SU-DHL-6 (cell line): ENCODE measurements at regions not wholly inside any gene's neighbourhood (a gene's known extent, or its start where the extent isn't known, plus 50 kb on each side); places are given as distances from the start of the nearest gene placed in this dataset.

ENCODE experiments used
- H2AFZ ChIP-seq: fragments of 200-600 bp; sonication (generic); 2 replicates; pipeline ENCODE4 v1.6.1; 2014; ENCODE audit warnings: low read depth, mild to moderate bottlenecking, moderate library complexity, mixed read lengths, antibody characterized with exemption, low read length; ENCODE audit not compliant: severe bottlenecking
- H3F3A ChIP-seq: fragments of 200-600 bp; shearing (Covaris generic); 2 replicates; pipeline ENCODE4 v1.6.0; 2016; ENCODE audit warnings: antibody characterized with exemption, mild to moderate bottlenecking; ENCODE audit not compliant: insufficient read depth
- H3K27ac ChIP-seq: fragments of 200-600 bp; sonication (generic); 2 replicates; pipeline ENCODE4 v1.5.1; 2016; ENCODE audit warnings: low read depth, mild to moderate bottlenecking, low read length, moderate library complexity, mixed read lengths
- H3K27me3 ChIP-seq: fragments of 200-600 bp; sonication (generic), shearing (Covaris generic); 2 replicates; pipeline ENCODE4 v1.6.0; 2014; ENCODE audit warnings: mild to moderate bottlenecking, low read length
- H3K36me3 ChIP-seq: fragments of 200-600 bp; sonication (generic); 2 replicates; pipeline ENCODE4 v1.6.1; 2014; ENCODE audit warnings: mild to moderate bottlenecking, low read length, mixed read lengths
- H3K4me2 ChIP-seq: fragments of 300-600, 200-600 bp; shearing (Covaris generic), sonication (generic); 2 replicates; pipeline ENCODE4 v1.6.0; 2014; ENCODE audit warnings: low read length, low read depth, mild to moderate bottlenecking; ENCODE audit not compliant: poor library complexity, severe bottlenecking
- H3K4me3 ChIP-seq: fragments of 200-600 bp; sonication (generic); 2 replicates; pipeline ENCODE4 v1.5.1; 2014; ENCODE audit warnings: antibody characterized with exemption, low read length, mild to moderate bottlenecking, mixed read lengths; ENCODE audit not compliant: insufficient read depth, poor library complexity, severe bottlenecking
- H3K79me2 ChIP-seq: fragments of 200-600 bp; sonication (generic); 2 replicates; pipeline ENCODE4 v1.6.1; 2014; ENCODE audit warnings: mild to moderate bottlenecking, low read length, moderate library complexity; ENCODE audit not compliant: insufficient read depth
- H3K9ac ChIP-seq: fragments of 200-600 bp; sonication (generic); 2 replicates; pipeline ENCODE4 v1.7.0; 2014; ENCODE audit warnings: mild to moderate bottlenecking, low read length
- H3K9me2 ChIP-seq: fragments of 200-600 bp; sonication (generic); replicated peaks from 2 replicates; pipeline ENCODE4 v1.6.1; 2014; ENCODE audit warnings: low read length; ENCODE audit not compliant: insufficient read depth
- H3K9me3 ChIP-seq: fragments of 200-600 bp; sonication (generic); 2 replicates; pipeline ENCODE4 v1.6.1; 2014; ENCODE audit warnings: low read length, mixed read lengths; ENCODE audit not compliant: insufficient read depth
- H4K20me1 ChIP-seq: fragments of 200-600 bp; sonication (generic); 2 replicates; pipeline ENCODE4 v1.6.1; 2014; ENCODE audit warnings: low read depth, mild to moderate bottlenecking, antibody characterized with exemption, low read length, moderate library complexity, mixed read lengths
- EZH2phosphoT487 ChIP-seq: fragments of 200-600 bp; sonication (generic), shearing (Covaris generic); conservative IDR thresholded peaks from 2 replicates; pipeline ENCODE4 v1.6.1; 2018; ENCODE audit warnings: mild to moderate bottlenecking, antibody characterized with exemption, low read length, moderate library complexity, mixed read lengths
- TF ChIP-seq, protein P1 (sequence below): fragments of 200-600 bp; sonication (generic); IDR thresholded peaks from one replicate; pipeline ENCODE4 v1.5.1; 2017; ENCODE audit warnings: antibody characterized with exemption, mild to moderate bottlenecking, low read length, moderate library complexity; ENCODE audit not compliant: insufficient read depth, poor library complexity, severe bottlenecking

DNA sequence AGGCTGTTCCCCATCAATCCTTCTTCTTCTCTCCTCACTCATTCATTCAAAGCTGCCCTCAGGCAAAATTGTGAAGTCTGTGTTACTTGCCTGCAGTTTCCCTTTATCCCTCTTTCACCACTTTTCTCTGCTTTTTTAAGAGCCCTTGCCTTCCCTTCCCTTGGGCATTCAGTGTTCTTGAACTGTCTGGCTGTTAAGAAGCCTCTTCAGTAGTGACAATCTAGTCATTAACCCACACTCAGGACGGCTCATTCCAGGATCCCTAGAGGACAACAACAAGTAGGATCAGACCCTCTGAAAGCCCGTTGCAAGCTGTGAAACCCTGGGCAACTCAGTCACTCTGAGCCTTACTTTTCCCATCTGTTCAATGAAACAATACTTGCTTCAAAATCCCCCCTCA lies 615.7 kb downstream of the EPHA4 start:
- no peak overlapping the region for H2AFZ ChIP-seq

DNA sequence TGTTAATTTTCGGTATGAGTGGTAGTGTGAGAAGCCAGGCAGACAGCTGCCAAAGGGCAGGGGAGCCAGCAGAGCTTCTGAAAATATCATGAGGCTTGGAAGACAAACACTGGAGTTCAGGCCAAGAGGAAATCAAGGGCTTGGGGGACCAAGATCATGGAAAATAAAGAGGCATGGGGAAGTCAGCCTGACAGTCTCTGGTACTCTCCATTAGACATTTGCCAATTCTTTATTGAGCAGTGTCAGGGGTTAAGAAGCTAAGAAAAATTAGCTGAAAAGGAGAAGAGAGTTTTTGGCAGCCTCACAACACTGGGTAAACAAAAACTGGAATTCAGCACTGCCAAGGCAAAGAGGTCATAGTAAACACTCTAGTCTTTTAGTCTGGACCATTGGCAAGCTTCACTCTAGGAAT lies 612.7 kb downstream of the EPHA4 start:
- no peaks in the 10 kb centered on the region for H4K20me1 ChIP-seq
- H3F3A ChIP-seq, result no peaks in the 10 kb centered on the region
- H3K9ac ChIP-seq, result no peak overlapping the region
- H3K4me3 ChIP-seq, result no peak overlapping the region
- no peak overlapping the region for H3K27ac ChIP-seq
- H3K4me2 ChIP-seq, result no peak overlapping the region
- no peaks in the 10 kb centered on the region for H3K36me3 ChIP-seq
- no peak overlapping the region for H2AFZ ChIP-seq
- no peaks in the 10 kb centered on the region for H3K27me3 ChIP-seq
- H3K79me2 ChIP-seq, result no peaks in the 10 kb centered on the region
- no peaks in the 10 kb centered on the region for H3K9me2 ChIP-seq
- TF ChIP-seq, protein P1, sequence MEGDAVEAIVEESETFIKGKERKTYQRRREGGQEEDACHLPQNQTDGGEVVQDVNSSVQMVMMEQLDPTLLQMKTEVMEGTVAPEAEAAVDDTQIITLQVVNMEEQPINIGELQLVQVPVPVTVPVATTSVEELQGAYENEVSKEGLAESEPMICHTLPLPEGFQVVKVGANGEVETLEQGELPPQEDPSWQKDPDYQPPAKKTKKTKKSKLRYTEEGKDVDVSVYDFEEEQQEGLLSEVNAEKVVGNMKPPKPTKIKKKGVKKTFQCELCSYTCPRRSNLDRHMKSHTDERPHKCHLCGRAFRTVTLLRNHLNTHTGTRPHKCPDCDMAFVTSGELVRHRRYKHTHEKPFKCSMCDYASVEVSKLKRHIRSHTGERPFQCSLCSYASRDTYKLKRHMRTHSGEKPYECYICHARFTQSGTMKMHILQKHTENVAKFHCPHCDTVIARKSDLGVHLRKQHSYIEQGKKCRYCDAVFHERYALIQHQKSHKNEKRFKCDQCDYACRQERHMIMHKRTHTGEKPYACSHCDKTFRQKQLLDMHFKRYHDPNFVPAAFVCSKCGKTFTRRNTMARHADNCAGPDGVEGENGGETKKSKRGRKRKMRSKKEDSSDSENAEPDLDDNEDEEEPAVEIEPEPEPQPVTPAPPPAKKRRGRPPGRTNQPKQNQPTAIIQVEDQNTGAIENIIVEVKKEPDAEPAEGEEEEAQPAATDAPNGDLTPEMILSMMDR, result no peak
- TF ChIP-seq EZH2phosphoT487, result no peak
- no peaks in the 10 kb centered on the region for H3K9me3 ChIP-seq

More for the DNA sequence above, 615.7 kb downstream of the EPHA4 start:
- no peaks in the 10 kb centered on the region for H3K27me3 ChIP-seq
- no peak overlapping the region for H3K4me2 ChIP-seq
- H3K9ac ChIP-seq, result no peak overlapping the region
- no peaks in the 10 kb centered on the region for H4K20me1 ChIP-seq
- H3K9me3 ChIP-seq, result no peaks in the 10 kb centered on the region
- no peaks in the 10 kb centered on the region for H3K9me2 ChIP-seq
- no peak for TF ChIP-seq EZH2phosphoT487
- TF ChIP-seq, protein P1, result no peak
- H3K36me3 ChIP-seq, result no peaks in the 10 kb centered on the region
- H3K4me3 ChIP-seq, result no peak overlapping the region
- H3K27ac ChIP-seq, result no peak overlapping the region
- no peaks in the 10 kb centered on the region for H3K79me2 ChIP-seq
- H3F3A ChIP-seq, result no peaks in the 10 kb centered on the region

GRCh38 chr2:220961143-220961860 lies 610.8 kb downstream of the EPHA4 start:
- Histone ChIP-seq H3K9ac (no peak overlapping the region), H3K4me3 (no peak overlapping the region), H3K4me2 (no peak overlapping the region), H2AFZ (no peak overlapping the region), H3K9me2 (no peaks in the 10 kb centered on the region), H3F3A (no peaks in the 10 kb centered on the region), H4K20me1 (no peaks in the 10 kb centered on the region), H3K9me3 (no peaks in the 10 kb centered on the region), H3K27ac (no peak overlapping the region), H3K79me2 (no peaks in the 10 kb centered on the region), H3K36me3 (no peaks in the 10 kb centered on the region), H3K27me3 (no peaks in the 10 kb centered on the region)
- TF ChIP-seq, protein P1, result no peak
- no peak for TF ChIP-seq EZH2phosphoT487
